SK-N-SH (cell line): ENCODE measurements at regions not wholly inside any gene's neighbourhood (a gene's known extent, or its start where the extent isn't known, plus 50 kb on each side); places are given as distances from the start of the nearest gene placed in this dataset.

Experiments
- CTCF ChIA-PET: fragments of 300-600, 350-600 bp; formaldehyde crosslinking; extraction: SDS; loops from one replicate; lab custom pipeline; 2021; lab: Yijun Ruan, JAX
- POLR2A ChIA-PET: fragments of 350-600 bp; sonication (Branson Sonifier 250); formaldehyde crosslinking; extraction: SDS; loops from one replicate; lab custom pipeline; 2020; ENCODE audit warnings: antibody characterized with exemption, inconsistent platforms; lab: Yijun Ruan, JAX
- DNase-seq: peaks from one replicate; pipeline ENCODE4 v3.0.0; 2012
- H2AFZ ChIP-seq: fragments of 200-600 bp; sonication (generic); 2 replicates; pipeline ENCODE4 v1.8.1; 2016; ENCODE audit warnings: antibody characterized with exemption, mild to moderate bottlenecking, low read depth
- H3F3A ChIP-seq: fragments of 200-600 bp; sonication (generic); replicated peaks from 2 replicates; pipeline ENCODE3; 2016; ENCODE audit warnings: antibody characterized with exemption, mild to moderate bottlenecking; ENCODE audit not compliant: insufficient read depth
- H3K27ac ChIP-seq, 2 experiments: fragments of 200-500 bp in 1 of 2; fragments of 200-600 bp in 1 of 2; sonication (Bioruptor generic) in 1 of 2; sonication (generic), shearing (Covaris generic) in 1 of 2; 2 replicates each; pipeline versions ENCODE4 v1.5.1 to v1.6.1; 2014 to 2016; ENCODE audit warnings: low read depth in 2 of 2, inconsistent platforms in 1 of 2, low read length in 1 of 2, mild to moderate bottlenecking in 1 of 2, mixed read lengths in 1 of 2
- H3K27me3 ChIP-seq: fragments of 200-600 bp; sonication (generic), shearing (Covaris generic); 2 replicates; pipeline ENCODE4 v1.6.1; 2016; ENCODE audit warnings: mixed run types; ENCODE audit not compliant: insufficient read depth
- H3K36me3 ChIP-seq, 2 experiments: fragments of 200-500 bp in 1 of 2; fragments of 200-600 bp in 1 of 2; sonication (Bioruptor generic) in 1 of 2; sonication (generic) in 1 of 2; replicated peaks in 1 of 2; 2 replicates each; pipeline versions ENCODE3 to v1.5.1; 2014 to 2016; ENCODE audit warnings: low read length in 1 of 2, mild to moderate bottlenecking in 1 of 2; ENCODE audit not compliant: insufficient read depth in 2 of 2, control insufficient read depth in 1 of 2
- H3K4me1 ChIP-seq, 2 experiments: fragments of 200-500 bp in 1 of 2; fragments of 200-600 bp in 1 of 2; sonication (Bioruptor generic) in 1 of 2; sonication (generic), shearing (Covaris generic) in 1 of 2; 2 replicates each; pipeline versions ENCODE4 v1.5.1 to v1.6.1; 2014 to 2016; ENCODE audit warnings: low read depth in 1 of 2, low read length in 1 of 2, mixed run types in 1 of 2; ENCODE audit not compliant: insufficient read depth in 2 of 2, control insufficient read depth in 1 of 2
- H3K4me2 ChIP-seq: fragments of 200-600 bp; sonication (generic), shearing (Covaris generic); 2 replicates; pipeline ENCODE4 v1.6.1; 2017; ENCODE audit warnings: mixed run types
- H3K4me3 ChIP-seq, 2 experiments: fragments of 200-500 bp in 1 of 2; fragments of 200-600 bp in 1 of 2; sonication (Bioruptor generic) in 1 of 2; sonication (generic), shearing (Covaris generic) in 1 of 2; 2 replicates each; pipeline versions ENCODE4 v1.5.1 to v1.8.1; 2014 to 2016; ENCODE audit warnings: low read depth in 2 of 2, inconsistent platforms in 1 of 2, low read length in 1 of 2, mild to moderate bottlenecking in 1 of 2, mixed read lengths in 1 of 2, moderate library complexity in 1 of 2
- H3K79me2 ChIP-seq: fragments of 200-600 bp; sonication (generic); 2 replicates; pipeline ENCODE4 v1.8.1; 2017; ENCODE audit warnings: mild to moderate bottlenecking; ENCODE audit not compliant: insufficient read depth
- H3K9ac ChIP-seq: fragments of 200-600 bp; sonication (generic); 2 replicates; pipeline ENCODE4 v1.6.1; 2017; ENCODE audit warnings: mixed run types
- H3K9me2 ChIP-seq: fragments of 200-600 bp; sonication (generic); 2 replicates; pipeline ENCODE4 v1.6.1; 2017; ENCODE audit warnings: mixed run types
- H3K9me3 ChIP-seq: fragments of 200-600 bp; sonication (generic); 2 replicates; pipeline ENCODE4 v1.6.1; 2017; ENCODE audit warnings: mixed run types, mild to moderate bottlenecking, moderate library complexity
- H4K20me1 ChIP-seq: fragments of 200-600 bp; sonication (generic); 2 replicates; pipeline ENCODE4 v1.6.1; 2017; ENCODE audit warnings: mild to moderate bottlenecking, mixed run types; ENCODE audit not compliant: insufficient read depth
- CTCF ChIP-seq: fragments of 200-600 bp; sonication (generic); IDR thresholded peaks from 2 replicates; pipeline ENCODE4 v1.6.1; 2017; ENCODE audit warnings: antibody characterized with exemption, mild to moderate bottlenecking, moderate library complexity
- EZH2phosphoT487 ChIP-seq: fragments of 200-600 bp; sonication (generic); IDR thresholded peaks from 2 replicates; pipeline ENCODE4 v1.6.1; 2017; ENCODE audit warnings: low read depth, mixed run types, mild to moderate bottlenecking, antibody characterized with exemption, moderate library complexity, borderline replicate concordance
- FOXM1 ChIP-seq: IDR thresholded peaks from 2 replicates; pipeline ENCODE4 v1.4.0; 2012; ENCODE audit warnings: low read depth, mild to moderate bottlenecking
- IRF3 ChIP-seq: fragments of 150-350 bp; IDR thresholded peaks from 2 replicates; pipeline ENCODE4 v1.6.1; 2016; ENCODE audit warnings: mild to moderate bottlenecking, low read depth, low read length
- MAX ChIP-seq: IDR thresholded peaks from 2 replicates; pipeline ENCODE4 v1.4.0; 2012; ENCODE audit warnings: low read depth
- MXI1 ChIP-seq: IDR thresholded peaks from 2 replicates; pipeline ENCODE4 v1.6.1; 2012; ENCODE audit warnings: mild to moderate bottlenecking, low read depth, low read length, improper control_type of control experiment
- NRF1 ChIP-seq: IDR thresholded peaks from 2 replicates; pipeline ENCODE4 v1.6.1; 2012; ENCODE audit warnings: low read depth, mild to moderate bottlenecking, low read length
- RAD21 ChIP-seq: IDR thresholded peaks from 2 replicates; pipeline ENCODE4 v1.6.1; 2012; ENCODE audit warnings: mild to moderate bottlenecking, low read length
- RCOR1 ChIP-seq: fragments of 150-350 bp; IDR thresholded peaks from 2 replicates; pipeline ENCODE4 v1.6.1; 2017; ENCODE audit warnings: antibody characterized with exemption, low read length
- REST ChIP-seq: IDR thresholded peaks from 2 replicates; pipeline ENCODE4 v1.6.1; 2012; ENCODE audit warnings: mild to moderate bottlenecking, low read depth, low read length, moderate library complexity
- RFX5 ChIP-seq: IDR thresholded peaks from 2 replicates; pipeline ENCODE4 v1.6.1; 2012; ENCODE audit warnings: mild to moderate bottlenecking, improper control_type of control experiment, low read length
- RXRA ChIP-seq: IDR thresholded peaks from 2 replicates; pipeline ENCODE4 v1.4.0; 2012; ENCODE audit warnings: low read depth, mild to moderate bottlenecking, borderline replicate concordance
- SIN3A ChIP-seq: IDR thresholded peaks from 2 replicates; pipeline ENCODE4 v1.6.1; 2012; ENCODE audit warnings: low read depth, mild to moderate bottlenecking, low read length, moderate library complexity, borderline replicate concordance
- SMC3 ChIP-seq: IDR thresholded peaks from 2 replicates; pipeline ENCODE4 v1.6.1; 2012; ENCODE audit warnings: low read depth, low read length, improper control_type of control experiment
- TEAD4 ChIP-seq: IDR thresholded peaks from 2 replicates; pipeline ENCODE4 v1.4.0; 2012; ENCODE audit warnings: mild to moderate bottlenecking, borderline replicate concordance; ENCODE audit not compliant: insufficient read depth
- USF1 ChIP-seq: IDR thresholded peaks from 2 replicates; pipeline ENCODE4 v1.4.0; 2012; ENCODE audit warnings: low read depth, borderline replicate concordance
- USF2 ChIP-seq: fragments of 150-350 bp; IDR thresholded peaks from 2 replicates; pipeline ENCODE4 v1.6.1; 2017; ENCODE audit warnings: antibody characterized with exemption, low read length, low read depth, borderline replicate concordance
- YY1 ChIP-seq: IDR thresholded peaks from 2 replicates; pipeline ENCODE4 v1.4.0; 2012; ENCODE audit warnings: low read depth, mild to moderate bottlenecking
- WGBS: methylation state at CpG from one replicate; pipeline ENCODE4 v1.1.6; 2017; ENCODE audit warnings: low lambda C conversion rate; 5-methylcytosine and 5-hydroxymethylcytosine counted together

GRCh38 chr13:100789968-100790367, 115.4 kb upstream of the TMTC4 start:
- 31% methylated on average over 3 of the region's 3 CpGs for WGBS
- H3K27me3 ChIP-seq: no peaks in the 10 kb centered on the region
- no peak overlapping the region for H2AFZ ChIP-seq
- no peak overlapping the region for H3K27ac ChIP-seq
- H3K36me3 ChIP-seq: no peaks in the 10 kb centered on the region
- no peaks in the 10 kb centered on the region for H3K79me2 ChIP-seq
- no peaks in the 10 kb centered on the region; a peak in 2 of 4 replicates for H3K4me1 ChIP-seq
- H3K9ac ChIP-seq: no peak overlapping the region
- ChIA-PET POLR2A (no interaction called here), CTCF (no interaction called here)
- no peaks in the 10 kb centered on the region for H4K20me1 ChIP-seq
- H3K9me3 ChIP-seq: no peaks in the 10 kb centered on the region
- H3F3A ChIP-seq: no peaks in the 10 kb centered on the region
- no peak for DNase-seq
- no peaks in the 10 kb centered on the region for H3K9me2 ChIP-seq
- no peak overlapping the region for H3K4me2 ChIP-seq
- H3K4me3 ChIP-seq: no peak overlapping the region
- no peak for TF ChIP-seq SMC3
- no peak for TF ChIP-seq FOXM1
- no peak for TF ChIP-seq REST
- TF ChIP-seq USF1: no peak
- TF ChIP-seq YY1: no peak
- no peak for TF ChIP-seq NRF1
- TF ChIP-seq IRF3: no peak
- TF ChIP-seq RFX5: no peak
- no peak for TF ChIP-seq RCOR1
- no peak for TF ChIP-seq CTCF
- no peak for TF ChIP-seq RXRA
- no peak for TF ChIP-seq MXI1
- TF ChIP-seq TEAD4: no peak
- TF ChIP-seq USF2: no peak
- TF ChIP-seq RAD21: no peak
- no peak for TF ChIP-seq MAX
- no peak for TF ChIP-seq SIN3A
- TF ChIP-seq EZH2phosphoT487: no peak
- TF ChIP-seq, all 33 proteins: peak for 0
